Ovary (tissue), 3 donors: ENCODE measurements at regions not wholly inside any gene's neighbourhood (a gene's known extent, or its start where the extent isn't known, plus 50 kb on each side); places are given as distances from the start of the nearest gene placed in this dataset.

Source experiments
- CTCF ChIP-seq, 3 donors: fragments of 450-650 bp in 2 of 3; fragments of 200-600 bp in 1 of 3; IDR thresholded peaks; one replicate each; pipeline versions ENCODE4 v1.5.1 to v1.8.0; 2016 to 2022; ENCODE audit warnings: antibody characterized with exemption in 3 of 3, mild to moderate bottlenecking in 1 of 3
- EP300 ChIP-seq: sonication (generic); formaldehyde crosslinking; IDR thresholded peaks from one replicate; pipeline ENCODE4 v1.6.1; 2017; ENCODE audit warnings: antibody characterized with exemption
- POLR2A ChIP-seq: fragments of 450-650 bp; IDR thresholded peaks from one replicate; pipeline ENCODE4 v1.6.1; 2017; ENCODE audit warnings: antibody characterized with exemption, mild to moderate bottlenecking, moderate library complexity
- donor health status: DM: no; HTN: no; CAD: no.

- TF ChIP-seq POLR2A (no peak), CTCF (IDR thresholded peaks at IDR 0.05) (no peak), EP300 (no peak)
Observed at GRCh38 chr3:176362191-176362731, 835.0 kb downstream of the TBL1XR1 start.
